HG02588 (cell line): ENCODE measurements at regions not wholly inside any gene's neighbourhood (a gene's known extent, or its start where the extent isn't known, plus 50 kb on each side); places are given as distances from the start of the nearest gene placed in this dataset.
"Not testable (repeated sequence)": the region's sequence is repeated elsewhere in the genome, so short reads cannot be mapped to it uniquely, and the experiment has no call there.

Experiments
- ATAC-seq: cut with Tn5 transposase; IDR thresholded peaks from one replicate; pipeline ENCODE4 v1.9.1; 2021; ENCODE audit warnings: mild to moderate bottlenecking, moderate library complexity; ENCODE audit not compliant: unreplicated experiment

GRCh38 chr12:60616400-60616799 is 1020.6 kb downstream of the SLC16A7 start:
- ATAC-seq = no peak

- ATAC-seq = no peak
Measured at GRCh38 chr12:60630796-60631195, 1035.0 kb downstream of the SLC16A7 start.

GRCh38 chr12:60644076-60644475 is 1048.2 kb downstream of the SLC16A7 start:
- ATAC-seq = no peak

GRCh38 chr12:60666895-60667294 is 1071.1 kb downstream of the SLC16A7 start:
- ATAC-seq = no peak

- no peak for ATAC-seq
Measured at GRCh38 chr12:60672949-60673348, 1077.1 kb downstream of the SLC16A7 start.

- no peak for ATAC-seq
Measured at GRCh38 chr12:60684988-60685655, 1089.3 kb downstream of the SLC16A7 start.

- no peak for ATAC-seq
Measured at GRCh38 chr12:60689137-60689536, 1093.3 kb downstream of the SLC16A7 start.

GRCh38 chr12:60693019-60693626 is 1097.3 kb downstream of the SLC16A7 start:
- ATAC-seq = no peak

GRCh38 chr12:60704171-60704914 is 1108.5 kb downstream of the SLC16A7 start:
- ATAC-seq = no peak

GRCh38 chr12:60710246-60710645 is 1114.4 kb downstream of the SLC16A7 start:
- ATAC-seq = no peak

- ATAC-seq = no peak
Measured at GRCh38 chr12:60714141-60714900, 1118.5 kb downstream of the SLC16A7 start.

- no peak for ATAC-seq
Measured at GRCh38 chr12:60724475-60724874, 1128.6 kb downstream of the SLC16A7 start.

- ATAC-seq = no peak
Measured at GRCh38 chr12:60724984-60725383, 1129.2 kb downstream of the SLC16A7 start.

- no peak for ATAC-seq
Measured at GRCh38 chr12:60752589-60752988, 1156.8 kb downstream of the SLC16A7 start.

GRCh38 chr12:60758224-60758623 is 1162.4 kb downstream of the SLC16A7 start:
- no peak for ATAC-seq

- ATAC-seq = no peak
Measured at GRCh38 chr12:60760965-60761364, 1165.1 kb downstream of the SLC16A7 start.

GRCh38 chr12:60801166-60801565 is 1205.3 kb downstream of the SLC16A7 start:
- not testable (repeated sequence) for ATAC-seq

- no peak for ATAC-seq
Measured at GRCh38 chr12:60803147-60803546, 1207.3 kb downstream of the SLC16A7 start.

- ATAC-seq = no peak
Measured at GRCh38 chr12:60805364-60805763, 1209.5 kb downstream of the SLC16A7 start.

GRCh38 chr12:60819794-60820193 is 1224.0 kb downstream of the SLC16A7 start:
- ATAC-seq = no peak

- no peak for ATAC-seq
Measured at GRCh38 chr12:60822580-60822979, 1226.8 kb downstream of the SLC16A7 start.
